Liver (tissue), 8 donors: ENCODE measurements at regions not wholly inside any gene's neighbourhood (a gene's known extent, or its start where the extent isn't known, plus 50 kb on each side); places are given as distances from the start of the nearest gene placed in this dataset.

Experiments used
- DNase-seq: peaks from one replicate; pipeline ENCODE4 v3.0.0-alpha.2; 2017; ENCODE audit warnings: low spot score
- H3K27ac ChIP-seq, 2 donors: one replicate each; pipeline ENCODE4 v1.7.0; 2013; ENCODE audit warnings: inconsistent platforms in 2 of 2, low read length in 2 of 2, control low read depth in 1 of 2, low read depth in 1 of 2, mild to moderate bottlenecking in 1 of 2
- H3K27me3 ChIP-seq, 4 donors: one replicate each; pipeline versions ENCODE4 v1.6.1 to v1.7.0; 2013; ENCODE audit warnings: low read length in 3 of 4, inconsistent platforms in 1 of 4, mild to moderate bottlenecking in 1 of 4, moderate library complexity in 1 of 4; ENCODE audit not compliant: control insufficient read depth in 4 of 4, insufficient read depth in 4 of 4
- H3K36me3 ChIP-seq, 4 donors: one replicate each; pipeline versions ENCODE4 v1.6.1 to v1.7.0; 2013; ENCODE audit warnings: low read length in 3 of 4, mild to moderate bottlenecking in 3 of 4, low read depth in 1 of 4, moderate library complexity in 1 of 4; ENCODE audit not compliant: control insufficient read depth in 4 of 4, insufficient read depth in 3 of 4
- H3K4me1 ChIP-seq, 4 donors: one replicate each; pipeline versions ENCODE4 v1.6.1 to v1.7.0; 2013; ENCODE audit warnings: low read length in 3 of 4, mild to moderate bottlenecking in 3 of 4, moderate library complexity in 1 of 4; ENCODE audit not compliant: control insufficient read depth in 4 of 4, insufficient read depth in 4 of 4
- H3K4me3 ChIP-seq, 3 donors: one replicate each; pipeline versions ENCODE4 v1.6.1 to v1.7.0; 2013; ENCODE audit warnings: low read length in 3 of 3, control low read depth in 1 of 3, low read depth in 1 of 3, mild to moderate bottlenecking in 1 of 3
- H3K9ac ChIP-seq, 2 donors: one replicate each; pipeline ENCODE4 v1.7.0; 2013; ENCODE audit warnings: low read length in 2 of 2, mild to moderate bottlenecking in 2 of 2, moderate library complexity in 2 of 2, control low read depth in 1 of 2, low read depth in 1 of 2
- H3K9me3 ChIP-seq, 4 donors: one replicate each; pipeline versions ENCODE4 v1.6.1 to v1.7.0; 2013; ENCODE audit warnings: low read length in 3 of 4; ENCODE audit not compliant: control insufficient read depth in 4 of 4
- EGR1 ChIP-seq, 2 donors: IDR thresholded peaks; 2 replicates each; pipeline ENCODE4 v1.6.1; 2016 to 2018; ENCODE audit warnings: antibody characterized with exemption in 2 of 2, low read depth in 2 of 2
- FOXA1 ChIP-seq: IDR thresholded peaks from 2 replicates; pipeline ENCODE4 v1.6.1; 2016; ENCODE audit warnings: antibody characterized with exemption
- FOXA2 ChIP-seq: IDR thresholded peaks from 2 replicates; pipeline ENCODE4 v1.6.1; 2016; ENCODE audit warnings: antibody characterized with exemption
- GABPA ChIP-seq, 2 donors: IDR thresholded peaks in 1 of 2; conservative IDR thresholded peaks in 1 of 2; 2 replicates each; pipeline ENCODE4 v1.6.1; 2016; ENCODE audit warnings: antibody characterized with exemption in 2 of 2, mild to moderate bottlenecking in 1 of 2, moderate library complexity in 1 of 2
- HNF4A ChIP-seq, 2 donors: conservative IDR thresholded peaks; 2 replicates each; pipeline ENCODE4 v1.6.1; 2016; ENCODE audit warnings: antibody characterized with exemption in 2 of 2, mild to moderate bottlenecking in 2 of 2
- HNF4G ChIP-seq: IDR thresholded peaks from 2 replicates; pipeline ENCODE4 v1.6.1; 2016; ENCODE audit warnings: antibody characterized with exemption
- JUND ChIP-seq, 2 donors: IDR thresholded peaks; 2 replicates each; pipeline ENCODE4 v1.6.1; 2016; ENCODE audit warnings: antibody characterized with exemption in 2 of 2
- NR2F2 ChIP-seq: IDR thresholded peaks from 2 replicates; pipeline ENCODE4 v1.6.1; 2016; ENCODE audit warnings: antibody characterized with exemption
- RAD21 ChIP-seq, 2 donors: IDR thresholded peaks; 2 replicates each; pipeline ENCODE4 v1.6.1; 2016; ENCODE audit warnings: antibody characterized with exemption in 2 of 2, mild to moderate bottlenecking in 2 of 2
- RXRA ChIP-seq, 2 donors: IDR thresholded peaks; 2 replicates each; pipeline ENCODE4 v1.6.1; 2017 to 2018; ENCODE audit warnings: antibody characterized with exemption in 2 of 2, mild to moderate bottlenecking in 1 of 2
- SP1 ChIP-seq: IDR thresholded peaks from 2 replicates; pipeline ENCODE4 v1.6.1; 2018; ENCODE audit warnings: antibody characterized with exemption, mild to moderate bottlenecking
- TAF1 ChIP-seq: conservative IDR thresholded peaks from 2 replicates; pipeline ENCODE4 v1.6.1; 2016; ENCODE audit warnings: antibody characterized with exemption, mild to moderate bottlenecking
- YY1 ChIP-seq: IDR thresholded peaks from 2 replicates; pipeline ENCODE4 v1.6.1; 2016; ENCODE audit warnings: antibody characterized with exemption, mild to moderate bottlenecking
- WGBS: extraction: QIAGEN DNeasy Blood & Tissue Kit; methylation state at CpG from one replicate; pipeline ENCODE4 v1.1.7; 2013; 5-methylcytosine and 5-hydroxymethylcytosine counted together
- TF ChIP-seq, protein P1 (sequence below): IDR thresholded peaks from 2 replicates; pipeline ENCODE4 v1.6.1; 2016; ENCODE audit warnings: antibody characterized with exemption
- TF ChIP-seq, protein P2 (sequence below): fragments of 150-350 bp; IDR thresholded peaks from 2 replicates; pipeline ENCODE4 v1.5.1; 2017; ENCODE audit warnings: improper control_type of control experiment, low read depth, low read length; ENCODE audit not compliant: missing input control
- TF ChIP-seq, protein P3 (sequence below): IDR thresholded peaks from 2 replicates; pipeline ENCODE4 v1.6.1; 2016; ENCODE audit warnings: antibody characterized with exemption
- TF ChIP-seq, protein P4 (sequence below): IDR thresholded peaks from 2 replicates; pipeline ENCODE4 v1.6.1; 2016; ENCODE audit warnings: antibody characterized with exemption, mild to moderate bottlenecking
- TF ChIP-seq, protein P5 (sequence below): IDR thresholded peaks from 2 replicates; pipeline ENCODE4 v1.6.1; 2016; ENCODE audit warnings: antibody characterized with exemption
- donor health status: healthy.
- donor health status: healthy.
- donor health status: healthy.
- donor health status: healthy.
- donor health status: healthy.

DNA sequence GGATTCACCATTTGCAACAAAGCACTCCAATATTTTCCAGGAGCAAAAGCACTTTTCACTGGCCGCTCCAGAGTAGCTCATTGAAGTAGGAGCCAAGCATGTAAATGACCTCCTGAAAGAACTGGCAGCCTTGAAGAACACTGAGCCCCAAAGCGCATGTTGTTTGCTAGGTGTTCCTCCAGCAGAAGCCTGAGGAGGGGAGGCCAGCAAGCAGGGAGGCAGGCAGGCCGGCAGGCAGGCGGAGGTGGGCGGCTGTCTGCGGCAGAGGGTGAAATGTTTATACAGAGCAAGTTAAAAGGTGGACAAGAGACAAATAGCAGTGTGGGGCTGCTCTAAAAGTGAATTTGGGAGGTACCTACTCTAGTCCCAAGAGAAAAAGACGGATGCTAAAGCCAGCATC, 439.4 kb downstream of the CCDC91 start:
- Histone ChIP-seq H3K9ac (no peak overlapping the region), H3K27me3 (no peaks in the 10 kb centered on the region), H3K9me3 (no peaks in the 10 kb centered on the region), H3K4me3 (no peak overlapping the region), H3K27ac (no peak overlapping the region), H3K36me3 (no peaks in the 10 kb centered on the region), H3K4me1 (no peaks in the 10 kb centered on the region)
- TF ChIP-seq RAD21 (IDR thresholded peaks at IDR 0.05) = no peak
- TF ChIP-seq TAF1 = no peak
- no peak for TF ChIP-seq HNF4G
- TF ChIP-seq, protein P1, sequence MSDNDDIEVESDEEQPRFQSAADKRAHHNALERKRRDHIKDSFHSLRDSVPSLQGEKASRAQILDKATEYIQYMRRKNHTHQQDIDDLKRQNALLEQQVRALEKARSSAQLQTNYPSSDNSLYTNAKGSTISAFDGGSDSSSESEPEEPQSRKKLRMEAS = no peak
- TF ChIP-seq YY1 = no peak
- TF ChIP-seq NR2F2 = no peak
- TF ChIP-seq FOXA1 = no peak
- TF ChIP-seq, protein P2, sequence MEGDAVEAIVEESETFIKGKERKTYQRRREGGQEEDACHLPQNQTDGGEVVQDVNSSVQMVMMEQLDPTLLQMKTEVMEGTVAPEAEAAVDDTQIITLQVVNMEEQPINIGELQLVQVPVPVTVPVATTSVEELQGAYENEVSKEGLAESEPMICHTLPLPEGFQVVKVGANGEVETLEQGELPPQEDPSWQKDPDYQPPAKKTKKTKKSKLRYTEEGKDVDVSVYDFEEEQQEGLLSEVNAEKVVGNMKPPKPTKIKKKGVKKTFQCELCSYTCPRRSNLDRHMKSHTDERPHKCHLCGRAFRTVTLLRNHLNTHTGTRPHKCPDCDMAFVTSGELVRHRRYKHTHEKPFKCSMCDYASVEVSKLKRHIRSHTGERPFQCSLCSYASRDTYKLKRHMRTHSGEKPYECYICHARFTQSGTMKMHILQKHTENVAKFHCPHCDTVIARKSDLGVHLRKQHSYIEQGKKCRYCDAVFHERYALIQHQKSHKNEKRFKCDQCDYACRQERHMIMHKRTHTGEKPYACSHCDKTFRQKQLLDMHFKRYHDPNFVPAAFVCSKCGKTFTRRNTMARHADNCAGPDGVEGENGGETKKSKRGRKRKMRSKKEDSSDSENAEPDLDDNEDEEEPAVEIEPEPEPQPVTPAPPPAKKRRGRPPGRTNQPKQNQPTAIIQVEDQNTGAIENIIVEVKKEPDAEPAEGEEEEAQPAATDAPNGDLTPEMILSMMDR = no peak
- TF ChIP-seq, protein P3, sequence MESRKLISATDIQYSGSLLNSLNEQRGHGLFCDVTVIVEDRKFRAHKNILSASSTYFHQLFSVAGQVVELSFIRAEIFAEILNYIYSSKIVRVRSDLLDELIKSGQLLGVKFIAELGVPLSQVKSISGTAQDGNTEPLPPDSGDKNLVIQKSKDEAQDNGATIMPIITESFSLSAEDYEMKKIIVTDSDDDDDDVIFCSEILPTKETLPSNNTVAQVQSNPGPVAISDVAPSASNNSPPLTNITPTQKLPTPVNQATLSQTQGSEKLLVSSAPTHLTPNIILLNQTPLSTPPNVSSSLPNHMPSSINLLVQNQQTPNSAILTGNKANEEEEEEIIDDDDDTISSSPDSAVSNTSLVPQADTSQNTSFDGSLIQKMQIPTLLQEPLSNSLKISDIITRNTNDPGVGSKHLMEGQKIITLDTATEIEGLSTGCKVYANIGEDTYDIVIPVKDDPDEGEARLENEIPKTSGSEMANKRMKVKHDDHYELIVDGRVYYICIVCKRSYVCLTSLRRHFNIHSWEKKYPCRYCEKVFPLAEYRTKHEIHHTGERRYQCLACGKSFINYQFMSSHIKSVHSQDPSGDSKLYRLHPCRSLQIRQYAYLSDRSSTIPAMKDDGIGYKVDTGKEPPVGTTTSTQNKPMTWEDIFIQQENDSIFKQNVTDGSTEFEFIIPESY = no peak
- TF ChIP-seq, protein P4, sequence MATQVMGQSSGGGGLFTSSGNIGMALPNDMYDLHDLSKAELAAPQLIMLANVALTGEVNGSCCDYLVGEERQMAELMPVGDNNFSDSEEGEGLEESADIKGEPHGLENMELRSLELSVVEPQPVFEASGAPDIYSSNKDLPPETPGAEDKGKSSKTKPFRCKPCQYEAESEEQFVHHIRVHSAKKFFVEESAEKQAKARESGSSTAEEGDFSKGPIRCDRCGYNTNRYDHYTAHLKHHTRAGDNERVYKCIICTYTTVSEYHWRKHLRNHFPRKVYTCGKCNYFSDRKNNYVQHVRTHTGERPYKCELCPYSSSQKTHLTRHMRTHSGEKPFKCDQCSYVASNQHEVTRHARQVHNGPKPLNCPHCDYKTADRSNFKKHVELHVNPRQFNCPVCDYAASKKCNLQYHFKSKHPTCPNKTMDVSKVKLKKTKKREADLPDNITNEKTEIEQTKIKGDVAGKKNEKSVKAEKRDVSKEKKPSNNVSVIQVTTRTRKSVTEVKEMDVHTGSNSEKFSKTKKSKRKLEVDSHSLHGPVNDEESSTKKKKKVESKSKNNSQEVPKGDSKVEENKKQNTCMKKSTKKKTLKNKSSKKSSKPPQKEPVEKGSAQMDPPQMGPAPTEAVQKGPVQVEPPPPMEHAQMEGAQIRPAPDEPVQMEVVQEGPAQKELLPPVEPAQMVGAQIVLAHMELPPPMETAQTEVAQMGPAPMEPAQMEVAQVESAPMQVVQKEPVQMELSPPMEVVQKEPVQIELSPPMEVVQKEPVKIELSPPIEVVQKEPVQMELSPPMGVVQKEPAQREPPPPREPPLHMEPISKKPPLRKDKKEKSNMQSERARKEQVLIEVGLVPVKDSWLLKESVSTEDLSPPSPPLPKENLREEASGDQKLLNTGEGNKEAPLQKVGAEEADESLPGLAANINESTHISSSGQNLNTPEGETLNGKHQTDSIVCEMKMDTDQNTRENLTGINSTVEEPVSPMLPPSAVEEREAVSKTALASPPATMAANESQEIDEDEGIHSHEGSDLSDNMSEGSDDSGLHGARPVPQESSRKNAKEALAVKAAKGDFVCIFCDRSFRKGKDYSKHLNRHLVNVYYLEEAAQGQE = no peak
- no peak for TF ChIP-seq JUND (IDR thresholded peaks at IDR 0.05)
- no peak for TF ChIP-seq RXRA (IDR thresholded peaks at IDR 0.05)
- no peak for TF ChIP-seq SP1
- no peak for TF ChIP-seq HNF4A (conservative IDR thresholded peaks at IDR 0.05)
- TF ChIP-seq GABPA (IDR thresholded peaks at IDR 0.05 in 1 of 2, conservative IDR thresholded peaks at IDR 0.05 in 1 of 2) = no peak
- TF ChIP-seq, protein P5, sequence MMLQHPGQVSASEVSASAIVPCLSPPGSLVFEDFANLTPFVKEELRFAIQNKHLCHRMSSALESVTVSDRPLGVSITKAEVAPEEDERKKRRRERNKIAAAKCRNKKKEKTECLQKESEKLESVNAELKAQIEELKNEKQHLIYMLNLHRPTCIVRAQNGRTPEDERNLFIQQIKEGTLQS = no peak
- no peak for TF ChIP-seq EGR1 (IDR thresholded peaks at IDR 0.05; ENCODE audit: low read depth in 2 of 2)
- TF ChIP-seq FOXA2 = no peak
- DNase-seq = no peak
- WGBS = 83% methylated on average over 7 of the region's 7 CpGs

DNA sequence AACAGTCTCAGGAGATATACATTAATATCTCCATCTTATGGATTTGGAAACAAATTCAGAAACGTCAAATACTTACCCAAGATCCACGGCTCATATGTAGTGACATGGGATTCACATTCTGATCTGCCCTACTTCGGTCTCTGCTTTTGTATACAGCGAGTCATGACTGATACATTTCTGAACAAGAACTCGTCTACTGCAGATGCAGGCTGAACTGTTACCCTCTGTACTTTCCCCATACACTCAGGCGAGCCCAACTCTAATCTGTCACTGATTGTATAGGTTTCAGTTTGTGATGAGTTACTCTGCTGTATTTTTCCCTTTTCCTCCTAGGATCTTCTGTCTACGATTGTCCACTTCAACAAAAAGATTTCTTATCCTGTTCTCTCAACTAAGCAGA, 441.6 kb downstream of the CCDC91 start:
- Histone ChIP-seq H3K4me1 (no peaks in the 10 kb centered on the region), H3K9me3 (no peaks in the 10 kb centered on the region), H3K36me3 (no peaks in the 10 kb centered on the region), H3K9ac (no peak overlapping the region), H3K27me3 (no peaks in the 10 kb centered on the region), H3K4me3 (no peak overlapping the region), H3K27ac (no peak overlapping the region)
- no peak for DNase-seq
- WGBS = 75% methylated on average over 7 of the region's 7 CpGs
- TF ChIP-seq GABPA (IDR thresholded peaks at IDR 0.05 in 1 of 2, conservative IDR thresholded peaks at IDR 0.05 in 1 of 2) (no peak), HNF4G (no peak), YY1 (no peak), FOXA1 (no peak), RXRA (IDR thresholded peaks at IDR 0.05) (no peak), JUND (IDR thresholded peaks at IDR 0.05) (no peak), SP1 (no peak), EGR1 (IDR thresholded peaks at IDR 0.05; ENCODE audit: low read depth in 2 of 2) (no peak)
- TF ChIP-seq, protein P3 = no peak
- TF ChIP-seq, protein P4 = no peak
- TF ChIP-seq, protein P1 = no peak
- TF ChIP-seq, protein P5 = no peak
